Mucosa of descending colon (tissue), 3 donors: ENCODE measurements at regions not wholly inside any gene's neighbourhood (a gene's known extent, or its start where the extent isn't known, plus 50 kb on each side); places are given as distances from the start of the nearest gene placed in this dataset.
"Not testable (repeated sequence)": the region's sequence is repeated elsewhere in the genome, so short reads cannot be mapped to it uniquely, and the experiment has no call there.

Source experiments
- ATAC-seq: fragments of 200-7000 bp; cut with Tn5 transposase; one replicate; pipeline ENCODE4 v1.9.1; 2020; ENCODE audit warnings: mild to moderate bottlenecking, moderate library complexity
- DNase-seq, 3 donors: peaks; one replicate each; pipeline ENCODE4 v3.0.0-alpha.2; 2020
- H3K36me3 ChIP-seq: fragments of 200-600 bp; one replicate; pipeline ENCODE4 v1.8.0; 2021; ENCODE audit warnings: low read depth, mild to moderate bottlenecking
- H3K4me1 ChIP-seq: fragments of 200-600 bp; one replicate; pipeline ENCODE4 v1.8.0; 2021; ENCODE audit warnings: low read depth, mild to moderate bottlenecking
- H3K4me3 ChIP-seq: fragments of 200-600 bp; one replicate; pipeline ENCODE4 v1.8.0; 2021; ENCODE audit warnings: mild to moderate bottlenecking
- H3K9me3 ChIP-seq: fragments of 200-600 bp; one replicate; pipeline ENCODE4 v1.8.0; 2021; ENCODE audit warnings: mild to moderate bottlenecking
- intact Hi-C, 2 donors: fragments of 100-400 bp; cut with DNase I in 1 of 2; cut with micrococcal nuclease in 1 of 2; formaldehyde crosslinking; loops; one replicate each; pipeline versions ENCODE4 v1.11.0 to v1.11.1; 2022; cut with DNase I, micrococcal nuclease
- TF ChIP-seq, protein P1 (sequence below): fragments of 200-600 bp; IDR thresholded peaks from one replicate; pipeline ENCODE4 v1.8.0; 2022; ENCODE audit warnings: antibody characterized with exemption, mild to moderate bottlenecking
- donor health status: DM: no; HTN: no; CAD: no; lungs with moderate emphysema.
- donor health status: DM: no; HTN: no; CAD: no.
- donor health status: DM: no; HTN: yes; CAD: no.

DNA sequence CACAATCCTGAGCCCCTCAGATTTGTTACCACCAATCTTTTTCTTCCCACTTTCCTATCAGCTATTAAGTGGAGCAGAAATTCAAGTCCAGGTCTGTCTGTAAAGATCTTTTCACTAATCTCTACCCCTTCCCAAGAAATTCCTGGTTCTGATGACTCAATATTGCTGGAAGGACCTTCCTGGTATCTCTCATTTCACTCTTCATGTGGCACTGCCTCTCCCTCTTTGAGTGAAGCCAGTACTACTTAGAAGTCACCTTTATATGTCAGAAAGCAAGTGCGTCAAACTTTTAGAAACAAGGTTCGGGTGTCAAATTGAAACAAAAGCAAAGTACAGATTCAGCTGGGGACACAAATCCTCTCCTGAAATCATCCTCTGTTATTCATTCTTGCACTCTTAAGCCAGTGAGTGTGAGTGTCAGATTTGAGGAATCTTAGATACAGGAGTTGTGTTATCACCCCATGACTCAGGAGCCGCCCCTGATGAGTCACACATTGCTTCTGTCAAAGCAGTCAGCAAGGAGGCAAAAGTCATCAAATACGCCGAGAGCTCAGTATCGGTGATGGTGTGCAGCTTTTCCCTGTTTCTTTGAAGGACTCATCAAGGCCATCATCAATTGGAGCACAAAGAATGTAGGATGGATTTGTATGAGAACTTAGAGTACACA is 313.0 kb downstream of the CETN3 start:
- no peak for ATAC-seq

DNA sequence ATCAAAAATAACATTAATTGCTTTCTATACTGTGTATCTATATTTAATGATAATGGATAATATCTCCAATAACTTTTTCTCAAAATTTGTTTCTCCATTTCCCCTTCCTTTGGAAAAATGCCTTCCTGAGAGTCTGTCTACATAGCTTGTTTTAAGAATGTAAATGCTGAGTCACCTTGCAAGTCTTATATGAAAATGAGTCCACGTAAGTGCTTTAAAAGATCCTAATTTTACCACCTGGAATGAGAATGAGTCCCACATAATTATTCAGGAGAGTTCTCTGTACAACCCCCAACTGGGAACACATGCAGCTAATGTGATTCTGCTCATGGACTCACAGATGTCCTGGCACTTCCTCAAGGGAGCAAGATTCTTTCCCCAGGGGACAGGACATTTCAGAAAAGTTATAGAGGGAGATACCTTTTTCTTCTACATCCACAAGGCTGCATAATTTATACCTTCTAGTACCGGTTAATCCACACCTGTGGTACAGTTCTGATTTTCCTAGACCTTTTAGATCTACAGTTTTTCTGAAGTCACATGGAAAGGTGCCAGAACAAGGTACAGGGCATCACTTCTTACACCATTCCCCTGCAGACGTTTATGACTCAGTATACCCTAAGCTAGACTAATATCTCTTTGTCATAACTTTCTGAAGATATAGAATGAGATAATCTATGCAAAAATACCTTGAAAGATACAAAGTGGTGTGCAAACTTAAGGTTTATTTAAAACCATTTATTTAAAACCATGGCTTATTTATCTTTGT is 314.1 kb downstream of the CETN3 start:
- Histone ChIP-seq H3K4me1 (no peaks in the 10 kb centered on the region), H3K9me3 (no peaks in the 10 kb centered on the region), H3K4me3 (no peak overlapping the region), H3K36me3 (no peaks in the 10 kb centered on the region)
- DNase-seq (no peak), ATAC-seq (no peak)
- TF ChIP-seq, protein P1, sequence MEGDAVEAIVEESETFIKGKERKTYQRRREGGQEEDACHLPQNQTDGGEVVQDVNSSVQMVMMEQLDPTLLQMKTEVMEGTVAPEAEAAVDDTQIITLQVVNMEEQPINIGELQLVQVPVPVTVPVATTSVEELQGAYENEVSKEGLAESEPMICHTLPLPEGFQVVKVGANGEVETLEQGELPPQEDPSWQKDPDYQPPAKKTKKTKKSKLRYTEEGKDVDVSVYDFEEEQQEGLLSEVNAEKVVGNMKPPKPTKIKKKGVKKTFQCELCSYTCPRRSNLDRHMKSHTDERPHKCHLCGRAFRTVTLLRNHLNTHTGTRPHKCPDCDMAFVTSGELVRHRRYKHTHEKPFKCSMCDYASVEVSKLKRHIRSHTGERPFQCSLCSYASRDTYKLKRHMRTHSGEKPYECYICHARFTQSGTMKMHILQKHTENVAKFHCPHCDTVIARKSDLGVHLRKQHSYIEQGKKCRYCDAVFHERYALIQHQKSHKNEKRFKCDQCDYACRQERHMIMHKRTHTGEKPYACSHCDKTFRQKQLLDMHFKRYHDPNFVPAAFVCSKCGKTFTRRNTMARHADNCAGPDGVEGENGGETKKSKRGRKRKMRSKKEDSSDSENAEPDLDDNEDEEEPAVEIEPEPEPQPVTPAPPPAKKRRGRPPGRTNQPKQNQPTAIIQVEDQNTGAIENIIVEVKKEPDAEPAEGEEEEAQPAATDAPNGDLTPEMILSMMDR, result no peak
- intact Hi-C loops, result no loop called here

More for the DNA sequence above, 313.0 kb downstream of the CETN3 start:
- TF ChIP-seq, protein P1, result no peak
- Histone ChIP-seq H3K36me3 (no peaks in the 10 kb centered on the region), H3K4me1 (no peaks in the 10 kb centered on the region), H3K4me3 (no peak overlapping the region), H3K9me3 (no peaks in the 10 kb centered on the region)
- intact Hi-C loops, result no loop called here
- no peak for DNase-seq

- Histone ChIP-seq H3K9me3 (no peaks in the 10 kb centered on the region), H3K4me3 (no peak overlapping the region), H3K36me3 (no peaks in the 10 kb centered on the region), H3K4me1 (no peaks in the 10 kb centered on the region)
- no peak for ATAC-seq
- intact Hi-C loops, result no loop called here
- TF ChIP-seq, protein P1, result no peak
- DNase-seq, result no peak
Measured at GRCh38 chr5:90093751-90094485, 315.6 kb downstream of the CETN3 start.

- ATAC-seq (no peak), DNase-seq (no peak)
- no peaks in the 10 kb centered on the region for H3K36me3 ChIP-seq
- no peaks in the 10 kb centered on the region for H3K4me1 ChIP-seq
- H3K9me3 ChIP-seq, result no peaks in the 10 kb centered on the region
- H3K4me3 ChIP-seq, result no peak overlapping the region
- TF ChIP-seq, protein P1, result no peak
- intact Hi-C loops, result no loop called here
Measured at GRCh38 chr5:90092734-90093133, 316.8 kb downstream of the CETN3 start.

GRCh38 chr5:90084342-90084741 is 325.2 kb downstream of the CETN3 start:
- ATAC-seq (no peak), DNase-seq (no peak)
- no peak overlapping the region for H3K4me3 ChIP-seq
- H3K9me3 ChIP-seq, result peaks cover 2% of the 10 kb centered on the region
- intact Hi-C loops, result no loop called here
- H3K36me3 ChIP-seq, result no peaks in the 10 kb centered on the region
- H3K4me1 ChIP-seq, result no peaks in the 10 kb centered on the region
- TF ChIP-seq, protein P1, result no peak

GRCh38 chr5:90073026-90073570 is 336.5 kb downstream of the CETN3 start:
- H3K4me1 ChIP-seq, DNase-seq, H3K36me3 ChIP-seq, H3K9me3 ChIP-seq, intact Hi-C loops, ATAC-seq, H3K4me3 ChIP-seq: not testable (repeated sequence)
